GM18909 (cell line): ENCODE measurements at regions not wholly inside any gene's neighbourhood (a gene's known extent, or its start where the extent isn't known, plus 50 kb on each side); places are given as distances from the start of the nearest gene placed in this dataset.

ENCODE experiments used
- ATAC-seq: cut with Tn5 transposase; IDR thresholded peaks from one replicate; pipeline ENCODE4 v1.9.1; 2021; ENCODE audit warnings: mild to moderate bottlenecking; ENCODE audit not compliant: unreplicated experiment, poor library complexity

DNA sequence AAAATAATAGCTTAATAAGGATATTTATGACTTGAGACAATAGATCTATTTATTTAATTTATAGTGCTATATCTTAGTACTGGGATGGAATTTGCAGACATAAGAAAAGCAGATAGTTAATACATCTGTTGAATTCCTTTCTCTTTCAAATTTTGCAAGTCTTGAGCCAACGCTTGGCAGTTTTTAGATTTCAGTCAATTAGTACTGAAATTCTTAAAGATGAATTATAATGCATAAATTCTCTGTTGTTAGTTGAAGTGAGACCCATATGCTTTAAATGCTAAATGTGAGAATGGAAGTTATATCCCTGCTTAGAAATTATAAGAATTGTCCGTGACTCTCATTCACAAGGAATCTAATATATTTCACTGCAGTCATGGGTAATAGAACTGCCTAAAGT lies 225.1 kb upstream of the ADGRB3 start:
- no peak for ATAC-seq

DNA sequence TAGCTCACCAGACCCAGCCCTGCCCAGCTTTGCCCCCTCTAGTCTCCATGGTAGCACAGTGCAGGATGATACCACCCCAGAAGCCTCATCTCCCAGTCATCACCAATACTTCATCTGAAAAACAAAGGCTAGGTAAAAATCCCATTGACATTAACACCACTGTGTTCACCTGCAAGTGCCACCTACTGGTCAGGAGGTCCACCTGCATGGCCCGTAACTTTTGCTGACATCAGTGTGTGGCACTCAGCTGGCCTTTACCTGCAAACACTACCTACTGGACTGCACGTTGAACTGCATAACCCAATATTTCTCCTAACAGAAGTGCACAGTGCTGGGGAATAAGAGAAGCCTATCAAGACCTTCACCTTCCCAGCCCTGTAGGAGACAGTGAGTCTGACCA lies 234.7 kb upstream of the ADGRB3 start:
- no peak for ATAC-seq

DNA sequence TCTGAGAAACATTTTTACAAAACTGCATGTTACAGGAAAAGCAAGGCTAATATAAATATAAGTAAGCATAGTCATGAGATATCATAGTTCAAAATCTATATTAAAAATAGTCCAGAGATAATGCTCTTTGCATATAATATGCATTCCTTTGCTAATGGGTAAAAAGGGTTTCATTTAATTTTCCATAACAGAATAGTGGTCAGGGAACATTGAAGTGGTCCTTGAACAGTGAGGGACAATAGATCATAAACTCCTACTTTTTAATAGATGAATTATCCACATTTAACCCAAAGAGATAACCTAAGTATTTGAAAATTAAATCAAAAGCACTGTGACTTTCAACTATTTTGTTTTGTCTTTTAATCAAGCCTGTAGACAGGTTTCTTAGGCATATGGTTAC lies 243.1 kb upstream of the ADGRB3 start:
- no peak for ATAC-seq

DNA sequence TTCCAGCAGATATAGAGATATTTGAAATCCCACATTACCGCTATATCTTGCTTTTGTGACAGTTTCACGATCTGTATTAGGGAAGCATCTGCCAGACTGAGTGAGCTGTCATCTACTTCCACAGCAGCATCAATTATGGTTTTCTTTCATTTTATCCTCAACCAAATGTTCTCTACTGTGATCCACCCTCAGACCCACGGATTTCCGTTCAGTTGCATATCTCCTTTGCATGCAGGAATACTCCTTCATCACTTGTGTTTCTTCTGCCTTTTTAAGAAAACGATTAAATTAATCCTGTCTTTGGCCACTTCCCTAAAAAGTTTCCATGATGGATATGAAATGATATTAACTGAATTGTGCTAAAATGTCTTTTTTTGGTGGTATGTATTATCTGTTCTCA lies 262.1 kb upstream of the ADGRB3 start:
- no peak for ATAC-seq

DNA sequence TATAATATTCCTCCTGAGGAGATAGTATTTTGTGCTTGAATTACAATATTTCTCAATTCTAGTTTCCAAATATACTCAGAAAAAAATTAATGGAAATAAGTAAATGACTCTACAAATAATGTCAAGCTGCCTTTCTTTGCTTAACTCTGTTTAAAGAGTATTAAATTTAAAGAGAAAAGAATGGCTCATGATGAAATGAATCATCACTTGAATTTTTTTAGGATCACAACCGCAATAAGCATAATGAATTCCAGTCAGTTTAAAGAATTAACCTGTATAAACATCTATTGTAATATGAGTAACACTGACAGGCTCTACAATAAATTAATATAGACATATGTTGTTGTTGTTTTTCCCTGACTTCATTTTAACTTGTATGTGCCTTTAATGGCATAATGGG lies 266.2 kb upstream of the ADGRB3 start:
- ATAC-seq, result no peak

DNA sequence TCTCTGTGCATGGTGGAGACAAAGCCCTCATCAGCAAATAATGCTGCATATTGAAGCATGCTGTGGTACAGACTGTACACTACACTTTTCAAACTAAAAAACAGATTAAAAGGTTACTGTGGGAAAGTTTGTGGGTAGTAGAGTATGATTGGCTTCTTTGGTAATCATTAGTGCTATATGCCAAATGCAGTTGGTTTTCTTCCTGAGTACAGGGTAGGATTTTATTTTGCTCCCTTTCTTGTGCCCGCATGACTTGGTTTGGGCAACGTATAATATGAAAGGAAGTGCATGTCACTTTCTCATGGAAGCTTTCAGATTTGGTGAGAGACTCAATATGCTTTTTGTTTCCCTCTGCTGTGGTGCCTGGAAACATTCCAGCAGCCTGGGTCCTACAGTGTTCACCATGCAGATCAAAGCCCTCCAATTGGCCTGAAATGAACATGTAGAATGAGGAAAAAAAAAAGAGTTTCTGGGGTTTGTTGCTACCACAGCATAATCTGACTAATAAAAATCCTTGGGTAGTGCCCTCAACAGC lies 270.7 kb upstream of the ADGRB3 start:
- no peak for ATAC-seq

DNA sequence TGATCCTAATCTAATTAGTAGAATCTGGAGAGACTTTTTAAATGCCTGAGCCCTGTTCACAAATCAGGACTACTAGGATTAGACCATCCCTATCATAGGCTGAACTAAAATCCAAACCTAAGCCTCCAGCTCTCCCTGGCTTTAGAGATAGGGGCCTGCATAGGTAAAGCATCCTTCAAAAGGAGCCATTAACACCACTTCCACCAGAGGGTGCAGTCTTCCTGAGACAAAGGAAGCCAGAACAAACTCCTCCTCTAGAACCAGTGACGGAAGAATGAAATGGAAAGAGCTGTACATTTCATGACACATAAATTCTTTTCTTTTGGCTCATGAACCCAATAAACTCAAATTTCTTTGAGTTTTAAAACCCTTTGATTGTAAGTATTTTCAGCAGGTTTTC lies 291.2 kb upstream of the ADGRB3 start:
- peak; percentile 74 for ATAC-seq

DNA sequence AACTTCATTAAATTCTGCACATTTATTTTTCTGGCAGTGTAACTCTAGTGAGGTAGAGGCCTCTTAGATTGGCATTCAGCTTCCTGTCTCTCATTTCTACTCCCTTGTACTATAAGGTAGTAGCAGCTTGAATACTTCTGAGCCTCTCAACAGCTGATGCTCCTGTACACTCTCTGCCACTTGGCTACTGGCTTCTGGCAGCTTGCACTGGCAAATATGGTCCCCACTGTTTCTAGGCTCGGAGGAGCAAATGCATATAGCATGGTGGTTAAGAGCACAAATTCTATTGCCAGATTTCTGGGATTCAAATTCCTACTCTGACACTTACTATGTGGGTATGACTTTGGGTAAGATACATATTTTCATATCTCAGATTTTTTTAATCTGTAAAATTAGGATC lies 292.8 kb upstream of the ADGRB3 start:
- ATAC-seq, result no peak

DNA sequence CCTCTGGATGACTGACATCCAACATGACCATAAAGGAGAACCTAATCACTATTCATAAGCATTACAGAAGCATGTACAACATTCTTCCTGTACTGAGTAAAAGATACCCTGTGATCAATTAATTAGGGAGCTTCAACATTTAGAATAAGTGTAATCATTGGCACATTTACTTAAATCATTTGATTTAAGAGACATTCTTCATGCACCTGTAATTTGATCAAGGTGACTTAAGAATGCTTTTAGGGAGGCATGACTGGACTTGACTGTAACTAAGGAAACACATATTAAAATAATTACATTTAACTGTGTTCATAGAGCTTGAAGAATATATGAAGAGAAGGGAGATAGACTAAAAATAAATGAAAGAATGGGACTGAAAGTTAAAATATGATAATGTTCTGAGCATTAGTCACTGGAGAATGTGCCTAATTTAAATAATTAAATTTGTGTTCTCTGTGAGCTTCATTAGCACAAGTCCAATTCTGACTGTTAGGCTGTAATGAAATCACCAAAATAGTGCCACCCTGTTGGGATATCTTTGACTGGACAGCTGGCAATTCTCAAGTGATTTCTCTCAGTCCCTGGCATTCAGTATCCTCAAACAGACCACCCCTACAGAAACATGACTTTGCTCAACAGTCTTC lies 295.5 kb upstream of the ADGRB3 start:
- no peak for ATAC-seq

DNA sequence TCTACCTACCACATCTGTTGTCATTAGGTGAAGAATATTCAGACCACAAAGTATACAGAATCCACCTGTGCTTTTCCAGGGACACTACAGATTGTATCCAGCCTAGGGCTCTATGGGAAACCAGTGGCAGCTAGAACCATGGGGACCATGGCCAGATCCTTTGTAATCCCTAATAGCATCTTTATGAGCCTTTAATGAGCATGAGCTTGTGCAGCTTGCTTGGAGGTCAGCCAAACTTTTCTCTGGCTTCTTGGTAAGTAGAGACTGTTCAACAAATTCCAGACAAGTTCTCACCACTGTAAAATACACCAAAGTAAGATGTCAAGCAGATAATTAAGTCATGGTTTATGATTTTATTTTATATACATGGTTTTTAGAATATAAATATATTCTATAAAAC lies 301.6 kb upstream of the ADGRB3 start:
- ATAC-seq, result no peak

DNA sequence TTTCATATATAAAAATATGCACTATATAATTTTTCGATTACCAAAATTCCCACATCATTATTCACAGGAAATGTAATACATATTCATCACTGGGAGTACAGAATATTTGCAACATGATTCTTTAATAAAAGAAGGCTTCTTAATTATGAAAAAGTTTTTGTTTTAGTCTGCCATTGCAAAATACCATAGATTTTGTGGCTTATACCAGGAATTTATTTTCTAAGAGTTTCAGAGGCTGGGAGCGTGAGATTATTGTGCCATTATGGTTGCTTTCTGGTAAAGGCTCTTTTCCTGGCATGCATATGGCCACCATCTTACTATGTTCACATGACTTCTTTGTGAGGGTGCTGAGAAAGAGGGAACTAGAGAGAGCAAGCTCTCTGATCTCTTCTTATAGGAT lies 306.9 kb upstream of the ADGRB3 start:
- ATAC-seq, result no peak

DNA sequence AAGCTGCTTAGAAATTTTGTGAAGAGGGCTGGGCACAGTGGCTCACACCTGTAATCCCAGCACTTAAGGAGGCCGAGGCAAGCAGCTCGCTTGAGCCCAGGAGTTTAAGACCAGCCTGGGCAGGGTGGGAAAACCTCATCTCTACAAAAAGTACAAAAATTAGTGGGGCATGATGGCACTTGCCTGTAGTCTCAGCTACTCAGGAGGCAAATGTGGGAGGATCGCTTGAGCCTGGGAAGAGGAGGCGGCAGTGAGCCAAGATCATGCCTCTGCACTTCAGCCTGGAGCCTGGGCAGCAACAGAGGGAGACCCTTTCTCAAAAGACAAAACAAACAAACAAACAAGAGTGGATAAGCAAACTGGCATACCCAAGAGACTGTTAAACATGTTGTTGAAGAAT lies 308.3 kb upstream of the ADGRB3 start:
- ATAC-seq, result no peak

DNA sequence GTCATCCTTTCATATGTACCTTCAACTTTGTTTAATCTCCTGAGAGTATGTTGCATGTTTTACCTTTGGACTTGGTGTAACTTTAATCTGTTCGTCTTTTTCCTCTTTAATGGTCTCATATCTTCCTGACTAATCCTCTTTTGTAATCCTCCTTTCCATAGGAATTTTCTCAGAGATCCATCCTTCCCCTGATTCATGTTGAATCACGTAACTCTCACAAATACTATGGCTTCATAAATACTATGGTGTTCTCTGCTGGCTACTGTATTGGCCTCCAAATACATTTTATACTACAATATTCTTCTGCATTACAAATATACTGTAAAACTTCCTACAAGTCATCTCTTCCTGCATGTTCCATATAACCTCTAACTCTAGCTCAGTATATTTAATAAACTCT lies 317.7 kb upstream of the ADGRB3 start:
- no peak for ATAC-seq

DNA sequence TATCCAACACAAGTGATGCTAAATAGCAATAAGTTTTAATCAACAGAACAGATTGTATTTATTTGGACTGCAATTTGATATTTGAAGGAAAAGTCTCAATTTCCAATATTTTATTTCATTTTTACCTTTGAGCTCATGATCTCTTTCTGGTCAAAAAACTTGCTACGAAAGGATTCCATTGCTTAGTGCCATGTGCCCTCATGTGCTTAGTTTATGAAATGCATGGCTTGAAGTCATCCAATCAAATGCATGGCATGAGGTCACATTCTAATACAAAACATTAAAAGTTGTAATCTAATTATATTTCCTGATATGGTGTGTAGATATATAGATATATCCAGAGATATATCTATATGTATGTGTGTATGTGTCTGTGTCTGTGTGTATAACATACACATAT lies 321.2 kb upstream of the ADGRB3 start:
- ATAC-seq, result no peak

DNA sequence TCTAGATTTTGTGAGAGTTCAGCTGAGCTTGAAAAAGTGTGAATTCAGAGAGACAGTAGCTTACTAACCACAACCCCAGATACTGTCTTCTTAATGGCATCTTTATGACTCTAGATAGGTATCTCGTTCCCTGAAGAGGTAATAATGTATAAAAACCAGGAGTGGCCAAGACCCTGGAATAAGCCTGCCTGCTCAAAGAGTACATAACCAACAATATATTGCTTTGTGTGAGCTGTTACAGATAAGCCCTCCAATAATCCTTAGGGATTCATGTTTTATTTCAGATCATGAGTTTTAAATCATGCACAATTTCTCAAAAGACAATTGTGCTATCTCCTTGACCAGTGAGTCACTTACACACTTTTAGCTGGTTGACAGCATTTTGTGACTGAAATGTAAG lies 327.8 kb upstream of the ADGRB3 start:
- no peak for ATAC-seq

DNA sequence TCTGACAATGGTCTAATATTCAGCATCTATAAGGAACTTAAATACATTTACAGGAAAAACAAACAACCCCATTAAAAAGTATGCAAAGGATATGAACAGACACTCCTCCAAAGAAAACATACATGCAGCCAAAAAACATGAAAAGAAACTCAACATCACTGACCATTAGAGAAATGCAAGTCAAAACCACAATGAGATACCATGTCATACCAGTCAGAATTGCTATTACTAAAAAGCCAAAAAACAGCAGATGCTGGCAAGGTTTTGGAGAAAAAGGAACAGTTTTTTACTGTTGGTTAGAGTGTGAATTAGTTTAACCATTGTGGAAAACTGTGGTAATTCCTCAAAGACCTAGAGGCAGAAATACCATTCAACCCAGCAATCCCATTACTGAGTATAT lies 339.0 kb upstream of the ADGRB3 start:
- ATAC-seq, result no peak

DNA sequence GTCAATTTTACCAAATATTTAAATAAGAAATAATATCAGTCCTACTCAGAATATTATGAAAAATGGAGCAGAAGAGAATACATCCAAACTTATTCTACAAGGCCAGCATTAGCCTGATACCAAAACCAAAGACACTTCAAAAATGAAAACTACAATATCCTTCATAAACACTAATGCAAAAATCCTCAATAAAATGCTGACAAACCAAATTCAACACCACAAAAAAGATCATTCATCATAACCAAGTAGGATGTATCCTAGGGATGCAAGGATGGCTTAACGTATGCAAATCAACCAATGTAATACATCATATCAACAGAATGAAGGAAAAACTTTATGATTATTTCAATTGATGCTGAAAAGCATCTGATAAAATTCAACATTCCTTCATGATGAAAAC lies 352.4 kb upstream of the ADGRB3 start:
- no peak for ATAC-seq

DNA sequence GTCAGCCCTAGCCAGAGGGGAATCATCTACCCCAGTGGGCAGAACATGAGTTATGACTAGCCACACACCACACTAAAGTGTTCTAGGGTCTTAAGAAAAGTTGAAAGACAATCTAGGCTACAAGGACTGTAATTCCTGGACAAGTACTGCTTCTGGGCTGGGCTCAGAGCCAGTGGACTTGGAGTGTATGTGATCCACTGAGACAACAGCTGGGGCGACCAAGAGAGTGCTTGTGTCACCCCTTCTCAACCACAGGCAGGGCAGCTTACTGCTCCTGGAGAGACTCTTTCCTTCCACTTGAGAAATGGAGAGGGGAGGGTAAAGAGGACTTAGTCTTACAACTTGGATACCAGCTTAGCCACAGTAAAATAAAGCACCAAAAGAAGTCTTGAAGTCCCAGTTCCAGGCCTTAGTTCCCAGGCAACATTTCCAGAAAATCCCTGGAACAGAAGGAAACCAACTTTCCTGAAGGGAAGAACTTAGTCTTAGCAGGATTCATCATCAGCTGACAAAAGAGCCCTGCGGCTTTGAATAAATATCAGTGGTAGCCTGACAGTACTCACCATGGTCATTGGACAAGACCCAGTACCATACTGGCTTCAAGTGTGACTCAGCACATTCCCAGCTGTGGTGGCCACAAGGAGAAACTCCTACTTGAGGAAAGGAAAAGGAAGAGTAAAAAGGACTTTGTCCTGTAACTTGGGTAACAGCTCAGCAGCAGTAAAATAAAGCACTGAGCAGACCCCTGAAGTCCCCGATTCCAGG lies 355.1 kb upstream of the ADGRB3 start:
- ATAC-seq, result no peak

DNA sequence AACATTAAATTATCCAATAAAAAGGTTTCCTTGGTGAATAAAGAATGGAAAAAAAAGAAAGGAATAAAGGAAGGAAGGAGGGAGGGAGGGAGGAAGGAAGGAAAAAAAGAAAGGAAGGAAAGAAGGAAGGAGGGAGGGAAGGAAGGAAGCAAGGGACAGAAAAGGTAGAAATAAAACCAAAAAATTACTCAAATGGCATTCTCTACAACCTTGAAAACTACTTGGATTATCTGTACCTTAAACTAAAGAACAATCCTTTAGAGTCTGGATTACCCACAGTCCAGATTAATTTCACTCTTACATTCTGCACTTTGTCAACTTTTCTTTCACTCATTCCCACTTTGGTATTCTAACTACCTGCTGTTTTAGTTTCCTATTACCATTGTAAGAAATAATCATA lies 361.8 kb upstream of the ADGRB3 start:
- ATAC-seq, result no peak

DNA sequence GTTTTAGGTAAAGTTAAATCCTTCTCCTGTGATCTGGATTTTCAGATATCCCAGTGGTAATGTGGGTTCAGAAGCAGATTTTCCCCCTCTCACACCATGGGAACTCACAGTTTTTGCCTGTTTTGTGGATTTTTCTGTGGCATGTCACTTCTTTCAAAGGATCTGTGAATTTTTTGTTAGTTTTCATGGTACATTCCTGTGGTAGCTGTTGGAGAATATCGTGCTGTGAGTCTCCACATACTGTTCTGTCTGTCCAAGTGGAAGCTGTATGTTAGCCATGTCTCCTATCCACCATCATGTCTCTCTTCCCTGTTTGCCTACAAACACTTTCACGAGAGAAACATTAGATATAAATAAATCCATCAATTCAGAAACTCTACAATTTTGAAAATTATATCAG lies 378.7 kb upstream of the ADGRB3 start:
- no peak for ATAC-seq

DNA sequence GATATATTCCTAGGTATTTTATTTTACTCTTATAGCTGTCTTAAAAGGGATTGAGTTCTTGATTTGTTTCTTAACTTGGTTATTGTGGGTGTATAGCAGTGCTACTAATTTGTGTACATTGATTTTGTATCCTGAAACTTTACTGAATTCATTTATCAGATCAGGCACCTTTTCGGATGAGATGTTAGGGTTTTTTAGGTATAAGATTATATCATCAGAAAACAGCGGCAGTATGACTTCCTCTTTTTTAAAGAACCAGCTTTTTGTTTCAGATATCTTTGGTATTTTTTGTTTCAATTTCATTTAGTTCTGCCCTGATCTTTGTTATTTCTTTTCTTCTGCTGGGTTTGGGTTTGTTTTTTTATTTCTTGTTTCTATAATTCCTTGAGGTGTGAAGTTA lies 382.4 kb upstream of the ADGRB3 start:
- ATAC-seq, result no peak

DNA sequence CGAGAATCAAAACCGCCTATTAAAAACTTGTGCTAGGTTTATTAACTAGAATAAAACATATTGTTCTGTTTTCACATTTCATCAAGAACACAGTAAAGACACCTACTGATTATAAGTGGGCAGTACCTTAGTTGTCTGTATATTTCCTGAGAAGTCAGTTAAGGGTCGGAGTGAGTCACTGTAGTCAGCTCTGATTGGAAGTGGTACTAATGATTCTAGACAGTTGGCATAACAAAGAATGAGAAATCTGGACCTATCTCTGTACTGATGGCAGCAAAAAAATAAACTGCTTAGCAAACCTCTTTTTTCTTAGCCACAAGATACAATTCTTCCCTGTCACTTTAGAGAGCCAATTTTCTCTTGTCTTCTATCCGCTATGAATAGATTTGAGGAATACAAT lies 387.3 kb upstream of the ADGRB3 start:
- ATAC-seq, result no peak
